Mesenchymal stem cell (in vitro differentiated cells and primary cell): ENCODE measurements at regions not wholly inside any gene's neighbourhood (a gene's known extent, or its start where the extent isn't known, plus 50 kb on each side); places are given as distances from the start of the nearest gene placed in this dataset.

ENCODE experiments used
- DNase-seq: peaks from one replicate; pipeline ENCODE4 v3.0.0-alpha.2; 2013
- H2AFZ ChIP-seq: one replicate; pipeline ENCODE4 v1.6.1; 2013; ENCODE audit warnings: low read depth, mild to moderate bottlenecking, control low read depth, inconsistent platforms, low read length, moderate library complexity
- H2AK5ac ChIP-seq: 2 replicates; pipeline ENCODE4 v1.6.1; 2013; ENCODE audit warnings: low read length, moderate library complexity, mild to moderate bottlenecking, inconsistent platforms; ENCODE audit not compliant: severe bottlenecking
- H2BK120ac ChIP-seq: one replicate; pipeline ENCODE4 v1.6.1; 2013; ENCODE audit warnings: low read depth, mild to moderate bottlenecking, inconsistent platforms, low read length, moderate library complexity
- H2BK12ac ChIP-seq, 2 experiments: one replicate each; pipeline ENCODE4 v1.6.1; 2013; ENCODE audit warnings: inconsistent platforms in 2 of 2, low read length in 2 of 2, mild to moderate bottlenecking in 2 of 2, moderate library complexity in 2 of 2, control low read depth in 1 of 2
- H2BK15ac ChIP-seq: one replicate; pipeline ENCODE4 v1.6.1; 2013; ENCODE audit warnings: mild to moderate bottlenecking, low read depth, inconsistent platforms; ENCODE audit not compliant: poor library complexity, severe bottlenecking
- H2BK5ac ChIP-seq: 2 replicates; pipeline ENCODE4 v1.6.1; 2013; ENCODE audit warnings: low read depth, mild to moderate bottlenecking, low read length, control low read depth, inconsistent platforms; ENCODE audit not compliant: poor library complexity, severe bottlenecking
- H3K14ac ChIP-seq, 2 experiments: one replicate each; pipeline ENCODE4 v1.6.1; 2013; ENCODE audit warnings: inconsistent platforms in 2 of 2, low read length in 2 of 2, control low read depth in 1 of 2, mild to moderate bottlenecking in 1 of 2, moderate library complexity in 1 of 2
- H3K18ac ChIP-seq, 2 experiments: one replicate each; pipeline ENCODE4 v1.6.1; 2013; ENCODE audit warnings: inconsistent platforms in 2 of 2, low read length in 2 of 2, control low read depth in 1 of 2, low read depth in 1 of 2, mild to moderate bottlenecking in 1 of 2
- H3K23ac ChIP-seq, 2 experiments: one replicate each; pipeline ENCODE4 v1.6.1; 2013; ENCODE audit warnings: inconsistent platforms in 2 of 2, low read length in 2 of 2, mild to moderate bottlenecking in 2 of 2, moderate library complexity in 2 of 2, control low read depth in 1 of 2
- H3K27ac ChIP-seq: 2 replicates; pipeline ENCODE4 v1.5.1; 2013; ENCODE audit warnings: mild to moderate bottlenecking, moderate library complexity, low read length, control low read depth, inconsistent platforms; ENCODE audit not compliant: poor library complexity, severe bottlenecking
- H3K27me3 ChIP-seq, 2 experiments: 2 replicates each; pipeline versions ENCODE4 v1.6.1 to v1.7.0; 2013; ENCODE audit warnings: low read length in 2 of 2, mild to moderate bottlenecking in 2 of 2, moderate library complexity in 2 of 2, control low read depth in 1 of 2, inconsistent platforms in 1 of 2; ENCODE audit not compliant: control insufficient read depth in 1 of 2, insufficient read depth in 1 of 2
- H3K36me3 ChIP-seq, 2 experiments: 2 replicates each; pipeline versions ENCODE4 v1.6.1 to v1.7.0; 2013; ENCODE audit warnings: low read length in 2 of 2, control low read depth in 1 of 2, inconsistent platforms in 1 of 2, low read depth in 1 of 2, mild to moderate bottlenecking in 1 of 2; ENCODE audit not compliant: insufficient read depth in 2 of 2, control insufficient read depth in 1 of 2
- H3K4ac ChIP-seq, 2 experiments: one replicate each; pipeline ENCODE4 v1.6.1; 2013; ENCODE audit warnings: inconsistent platforms in 2 of 2, low read length in 2 of 2, mild to moderate bottlenecking in 2 of 2, moderate library complexity in 2 of 2, control low read depth in 1 of 2, low read depth in 1 of 2
- H3K4me1 ChIP-seq: 2 replicates; pipeline ENCODE4 v1.6.1; 2013; ENCODE audit warnings: low read depth, low read length, control low read depth; ENCODE audit not compliant: control insufficient read depth, insufficient read depth
- H3K4me2 ChIP-seq: 2 replicates; pipeline ENCODE4 v1.6.1; 2013; ENCODE audit warnings: low read length, mild to moderate bottlenecking, inconsistent platforms; ENCODE audit not compliant: poor library complexity, severe bottlenecking
- H3K4me3 ChIP-seq, 2 experiments: 2 replicates each; pipeline versions ENCODE4 v1.5.1 to v1.7.0; 2013; ENCODE audit warnings: low read length in 2 of 2, mild to moderate bottlenecking in 2 of 2, control low read depth in 1 of 2, low read depth in 1 of 2; ENCODE audit not compliant: insufficient read depth in 1 of 2
- H3K79me1 ChIP-seq: replicated peaks from 2 replicates; pipeline ENCODE4 v1.6.1; 2013; ENCODE audit warnings: mild to moderate bottlenecking, control low read depth, low read length, inconsistent platforms; ENCODE audit not compliant: poor library complexity, severe bottlenecking
- H3K9ac ChIP-seq: 2 replicates; pipeline ENCODE4 v1.7.0; 2013; ENCODE audit warnings: mild to moderate bottlenecking, low read length, moderate library complexity
- H3K9me3 ChIP-seq: 2 replicates; pipeline ENCODE4 v1.7.0; 2013; ENCODE audit warnings: mild to moderate bottlenecking, low read length; ENCODE audit not compliant: control insufficient read depth
- H4K8ac ChIP-seq: one replicate; pipeline ENCODE4 v1.6.1; 2013; ENCODE audit warnings: inconsistent platforms, mild to moderate bottlenecking, low read length, moderate library complexity
- H4K91ac ChIP-seq: one replicate; pipeline ENCODE4 v1.6.1; 2013; ENCODE audit warnings: mild to moderate bottlenecking, low read length, inconsistent platforms
- WGBS: methylation state at CpG from one replicate; pipeline ENCODE4 v1.1.7; 2013; ENCODE audit warnings: mixed read lengths; 5-methylcytosine and 5-hydroxymethylcytosine counted together

GRCh38 chr1:189962181-189962580 is 515.5 kb downstream of the BRINP3 start:
- H3K4me1 ChIP-seq: peaks cover 1% of the 10 kb centered on the region
- no peak overlapping the region for H3K9ac ChIP-seq
- no peak overlapping the region for H3K4ac ChIP-seq
- H4K91ac ChIP-seq: no peak overlapping the region
- no peak overlapping the region for H2BK15ac ChIP-seq
- H2BK120ac ChIP-seq: no peak overlapping the region
- no peak overlapping the region for H3K27ac ChIP-seq
- no peak overlapping the region for H3K23ac ChIP-seq
- H3K14ac ChIP-seq: no peak overlapping the region
- no peak overlapping the region for H3K4me3 ChIP-seq
- H3K4me2 ChIP-seq: no peak overlapping the region
- no peaks in the 10 kb centered on the region for H3K9me3 ChIP-seq
- peak; percentile 17 for DNase-seq
- H3K27me3 ChIP-seq: no peaks in the 10 kb centered on the region
- no peak overlapping the region for H2BK12ac ChIP-seq
- H3K36me3 ChIP-seq: no peaks in the 10 kb centered on the region
- H2AFZ ChIP-seq: no peak overlapping the region
- H2AK5ac ChIP-seq: no peak overlapping the region
- no peaks in the 10 kb centered on the region for H3K79me1 ChIP-seq
- no peak overlapping the region for H4K8ac ChIP-seq
- H2BK5ac ChIP-seq: no peak overlapping the region
- no peak overlapping the region for H3K18ac ChIP-seq

- H2BK15ac ChIP-seq: no peak overlapping the region
- H3K14ac ChIP-seq: no peak overlapping the region
- no peak overlapping the region for H2BK120ac ChIP-seq
- 14% methylated on average over 2 of the region's 2 CpGs for WGBS
- H2AFZ ChIP-seq: no peak overlapping the region
- H3K18ac ChIP-seq: no peak overlapping the region
- no peak overlapping the region for H3K27ac ChIP-seq
- peaks cover 2% of the 10 kb centered on the region for H3K4me1 ChIP-seq
- H3K4me2 ChIP-seq: no peak overlapping the region
- H2BK5ac ChIP-seq: no peak overlapping the region
- H4K8ac ChIP-seq: no peak overlapping the region
- H3K9me3 ChIP-seq: peaks cover 5% of the 10 kb centered on the region
- no peak for DNase-seq
- H3K4me3 ChIP-seq: no peak overlapping the region
- H3K27me3 ChIP-seq: no peaks in the 10 kb centered on the region
- no peak overlapping the region for H2AK5ac ChIP-seq
- H2BK12ac ChIP-seq: no peak overlapping the region
- H3K23ac ChIP-seq: no peak overlapping the region
- H3K36me3 ChIP-seq: no peaks in the 10 kb centered on the region
- H3K4ac ChIP-seq: no peak overlapping the region
- no peaks in the 10 kb centered on the region for H3K79me1 ChIP-seq
- no peak overlapping the region for H3K9ac ChIP-seq
- H4K91ac ChIP-seq: no peak overlapping the region
These were observed 507.1 kb downstream of the BRINP3 start for GRCh38 chr1:189970331-189971230.

- Histone ChIP-seq H3K4me3 (no peak overlapping the region), H3K9me3 (peaks cover 7% of the 10 kb centered on the region), H2BK12ac (no peak overlapping the region), H3K18ac (no peak overlapping the region), H2BK15ac (no peak overlapping the region), H2AK5ac (no peak overlapping the region), H3K4me1 (peaks cover 2% of the 10 kb centered on the region), H3K79me1 (no peaks in the 10 kb centered on the region), H3K27ac (no peak overlapping the region), H3K36me3 (no peaks in the 10 kb centered on the region), H3K4me2 (no peak overlapping the region), H3K4ac (no peak overlapping the region), H3K14ac (no peak overlapping the region), H2AFZ (no peak overlapping the region), H3K27me3 (no peaks in the 10 kb centered on the region), H2BK120ac (no peak overlapping the region), H2BK5ac (no peak overlapping the region), H4K8ac (no peak overlapping the region), H4K91ac (no peak overlapping the region), H3K23ac (no peak overlapping the region), H3K9ac (no peak overlapping the region)
- 100% methylated on average over 1 of the region's 4 CpGs for WGBS
- DNase-seq: no peak
These were observed 506.0 kb downstream of the BRINP3 start for GRCh38 chr1:189971656-189972055.

GRCh38 chr1:189977184-189977583 is 500.5 kb downstream of the BRINP3 start:
- no peak overlapping the region for H3K4ac ChIP-seq
- no peak overlapping the region for H3K14ac ChIP-seq
- no peaks in the 10 kb centered on the region for H3K36me3 ChIP-seq
- no peak overlapping the region for H2BK120ac ChIP-seq
- H3K18ac ChIP-seq: no peak overlapping the region
- no peak overlapping the region for H2BK5ac ChIP-seq
- no peak overlapping the region for H4K91ac ChIP-seq
- H3K27me3 ChIP-seq: no peaks in the 10 kb centered on the region
- no peak overlapping the region for H3K23ac ChIP-seq
- no peak overlapping the region for H3K4me3 ChIP-seq
- peaks cover 23% of the 10 kb centered on the region for H3K9me3 ChIP-seq
- H3K79me1 ChIP-seq: no peaks in the 10 kb centered on the region
- H3K4me2 ChIP-seq: no peak overlapping the region
- WGBS: 65% methylated on average over 2 of the region's 2 CpGs
- H3K9ac ChIP-seq: no peak overlapping the region
- no peak overlapping the region for H4K8ac ChIP-seq
- no peaks in the 10 kb centered on the region for H3K4me1 ChIP-seq
- no peak overlapping the region for H2AFZ ChIP-seq
- H2BK15ac ChIP-seq: no peak overlapping the region
- no peak overlapping the region for H2BK12ac ChIP-seq
- DNase-seq: no peak
- H3K27ac ChIP-seq: no peak overlapping the region
- no peak overlapping the region for H2AK5ac ChIP-seq
